K562 (cell line): ENCODE measurements at regions not wholly inside any gene's neighbourhood (a gene's known extent, or its start where the extent isn't known, plus 50 kb on each side); places are given as distances from the start of the nearest gene placed in this dataset.

ENCODE experiments used
- ATAC-seq: fragments of 200-7000 bp; cut with Tn5 transposase; 3 replicates; pipeline ENCODE4 v1.9.1; 2020; ENCODE audit warnings: moderate library complexity
- BruUV-seq: library from RNA; stranded (reverse); fragments of 400-500 nt; replicated peaks from 2 replicates; lab custom pipeline; 2021; lab: Mats Ljungman, UMichigan
- CTCF ChIA-PET: fragments of 300-600 bp; formaldehyde crosslinking; extraction: SDS; loops from one replicate; lab custom pipeline; 2021; ENCODE audit warnings: low intra/inter-chr PET ratio; lab: Yijun Ruan, JAX
- POLR2A ChIA-PET: fragments of 300-600, 350-650 bp; sonication (Branson Sonifier 250); formaldehyde crosslinking; extraction: SDS; loops from one replicate; lab custom pipeline; 2021; ENCODE audit warnings: antibody characterized with exemption, inconsistent platforms; lab: Yijun Ruan, JAX
- DNase-seq, 4 experiments: peaks; one replicate each; pipeline versions ENCODE4 v3.0.0 to v3.0.0-alpha.2; 2011 to 2018; ENCODE audit warnings: low spot score in 3 of 4, mixed read lengths in 3 of 4; ENCODE audit errors: extremely low read depth in 1 of 4
- FAIRE-seq: peaks from 2 replicates; lab custom pipeline; 2011; peaks lifted over from hg19 to GRCh38; lab: Jason Lieb, UNC
- H2AFZ ChIP-seq: 2 replicates; pipeline ENCODE4 v1.6.0; 2011; ENCODE audit warnings: low read depth, low read length, control low read depth, inconsistent platforms
- H3K27ac ChIP-seq: fragments of 200-600 bp; 3 replicates; pipeline ENCODE4 v1.8.0; 2011; ENCODE audit warnings: low read depth, mild to moderate bottlenecking, control low read depth, inconsistent platforms, low read length, moderate library complexity, mixed read lengths; ENCODE audit errors: extremely low read depth
- H3K27me3 ChIP-seq, 2 experiments: fragments of 300-600 bp in 1 of 2; 2 replicates in 1 of 2; 3 replicates in 1 of 2; pipeline versions ENCODE4 v1.6.0 to v1.8.0; 2011; ENCODE audit warnings: inconsistent platforms in 2 of 2, low read length in 2 of 2, mild to moderate bottlenecking in 1 of 2, mixed read lengths in 1 of 2, moderate library complexity in 1 of 2; ENCODE audit not compliant: control insufficient read depth in 2 of 2, insufficient read depth in 2 of 2
- H3K36me3 ChIP-seq: fragments of 300-600 bp; 3 replicates; pipeline ENCODE4 v1.8.0; 2011; ENCODE audit warnings: mild to moderate bottlenecking, low read length, inconsistent platforms; ENCODE audit not compliant: control insufficient read depth, insufficient read depth
- H3K4me1 ChIP-seq, 2 experiments: fragments of 200-600 bp in 1 of 2; replicated peaks in 1 of 2; 2 replicates in 1 of 2; 3 replicates in 1 of 2; pipeline versions ENCODE4 v1.5.1 to v1.8.0; 2011; ENCODE audit warnings: inconsistent platforms in 2 of 2, low read length in 2 of 2, mild to moderate bottlenecking in 1 of 2, mixed read lengths in 1 of 2, moderate library complexity in 1 of 2; ENCODE audit not compliant: control insufficient read depth in 2 of 2, insufficient read depth in 2 of 2
- H3K4me2 ChIP-seq: 2 replicates; pipeline ENCODE4 v1.6.1; 2011; ENCODE audit warnings: low read length, control low read depth, inconsistent platforms, mixed read lengths; ENCODE audit not compliant: insufficient read depth
- H3K4me3 ChIP-seq: fragments of 200-600 bp; sonication (generic), shearing (Covaris generic); 2 replicates; pipeline ENCODE4 v1.5.1; 2016; ENCODE audit warnings: control low read depth, inconsistent platforms
- H3K79me2 ChIP-seq: fragments of 200-600 bp; 3 replicates; pipeline ENCODE4 v1.8.0; 2011; ENCODE audit warnings: low read length, inconsistent platforms; ENCODE audit not compliant: control insufficient read depth, insufficient read depth
- H3K9ac ChIP-seq, 2 experiments: 2 replicates each; pipeline versions ENCODE4 v1.6.0 to v1.6.1; 2011; ENCODE audit warnings: low read depth in 2 of 2, low read length in 2 of 2, control low read depth in 1 of 2, inconsistent platforms in 1 of 2, mild to moderate bottlenecking in 1 of 2, mixed read lengths in 1 of 2; ENCODE audit not compliant: insufficient read depth in 1 of 2
- H3K9me1 ChIP-seq: one replicate; pipeline ENCODE4 v1.6.0; 2011; ENCODE audit warnings: inconsistent platforms, mild to moderate bottlenecking, low read length, moderate library complexity; ENCODE audit not compliant: control insufficient read depth, insufficient read depth
- H3K9me3 ChIP-seq: replicated peaks from 2 replicates; pipeline ENCODE4 v1.5.1; 2011; ENCODE audit warnings: low read depth, low read length, inconsistent platforms; ENCODE audit not compliant: control insufficient read depth, insufficient read depth
- H4K20me1 ChIP-seq: replicated peaks from 2 replicates; pipeline ENCODE4 v1.6.1; 2011; ENCODE audit warnings: low read length, inconsistent platforms, mixed read lengths; ENCODE audit not compliant: control insufficient read depth, insufficient read depth
- CAMTA2 ChIP-seq: fragments of 250-450 bp; sonication (Bioruptor Pico); conservative IDR thresholded peaks from 2 replicates; pipeline ENCODE4 v1.5.1; 2022
- GABPB1 ChIP-seq: sonication (generic); formaldehyde crosslinking; IDR thresholded peaks from 2 replicates; pipeline ENCODE4 v1.8.0; 2022; ENCODE audit warnings: mild to moderate bottlenecking, missing genetic modification reagents
- KDM2B ChIP-seq: fragments of 250-450 bp; sonication (Bioruptor Pico); IDR thresholded peaks from 2 replicates; pipeline ENCODE4 v1.8.0; 2021; ENCODE audit warnings: mild to moderate bottlenecking, moderate library complexity
- MAFK ChIP-seq: IDR thresholded peaks from 2 replicates; pipeline ENCODE4 v1.6.1; 2011; ENCODE audit warnings: low read length, improper control_type of control experiment
- SMAD3 ChIP-seq: fragments of 450-650 bp; formaldehyde crosslinking; conservative IDR thresholded peaks from 2 replicates; pipeline ENCODE4 v1.4.0; 2020; ENCODE audit warnings: mild to moderate bottlenecking
- SOX6 ChIP-seq: fragments of 450-650 bp; IDR thresholded peaks from 2 replicates; pipeline ENCODE4 v1.6.1; 2014; ENCODE audit warnings: mild to moderate bottlenecking
- SRSF7 ChIP-seq: fragments of 200-400 bp; formaldehyde crosslinking; optimal IDR thresholded peaks from 2 replicates; pipeline ENCODE3; 2017; ENCODE audit warnings: mild to moderate bottlenecking, low read depth, low read length
- ZNF507 ChIP-seq: conservative IDR thresholded peaks from 2 replicates; pipeline ENCODE4 v1.6.1; 2017; ENCODE audit warnings: missing genetic modification characterization, missing compliant biosample characterization
- WGBS: fragments of 100-300 bp; shearing (Covaris generic); methylation state at CpG from one replicate; pipeline ENCODE4 v1.1.6; 2016; ENCODE audit warnings: low coverage, mixed read lengths; ENCODE audit not compliant: insufficient coverage; ENCODE audit errors: missing lambda C conversion rate; 5-methylcytosine and 5-hydroxymethylcytosine counted together
- in situ Hi-C: fragments of 300-500 bp; cut with MboI; formaldehyde crosslinking; loops from 4 replicates; pipeline ENCODE4 v1.15.0; 2018; ENCODE audit warnings: inconsistent platforms, mixed read lengths
- intact Hi-C: fragments of 100-400 bp; cut with micrococcal nuclease; formaldehyde crosslinking; loops from 2 replicates; pipeline ENCODE4 v1.14.2; 2022
- TF ChIP-seq, protein P1 (sequence below), 2 experiments: IDR thresholded peaks in 1 of 2; conservative IDR thresholded peaks in 1 of 2; 2 replicates each; pipeline ENCODE4 v1.6.1; 2016; ENCODE audit warnings: low read depth in 2 of 2, mild to moderate bottlenecking in 1 of 2, missing compliant biosample characterization in 1 of 2, missing genetic modification characterization in 1 of 2, moderate library complexity in 1 of 2
- TF ChIP-seq, protein P2 (sequence below): sonication (generic); formaldehyde crosslinking; IDR thresholded peaks from 2 replicates; pipeline ENCODE4 v1.8.0; 2023; ENCODE audit warnings: mild to moderate bottlenecking, missing genetic modification reagents
- TF ChIP-seq, protein P3 (sequence below): fragments of 250-450 bp; sonication (Bioruptor Pico); IDR thresholded peaks from 2 replicates; pipeline ENCODE4 v1.5.0; 2021; ENCODE audit warnings: mild to moderate bottlenecking, borderline replicate concordance
- TF ChIP-seq, protein P4 (sequence below): IDR thresholded peaks from 2 replicates; pipeline ENCODE4 v1.6.1; 2012; ENCODE audit warnings: low read depth, low read length, improper control_type of control experiment, borderline replicate concordance

DNA sequence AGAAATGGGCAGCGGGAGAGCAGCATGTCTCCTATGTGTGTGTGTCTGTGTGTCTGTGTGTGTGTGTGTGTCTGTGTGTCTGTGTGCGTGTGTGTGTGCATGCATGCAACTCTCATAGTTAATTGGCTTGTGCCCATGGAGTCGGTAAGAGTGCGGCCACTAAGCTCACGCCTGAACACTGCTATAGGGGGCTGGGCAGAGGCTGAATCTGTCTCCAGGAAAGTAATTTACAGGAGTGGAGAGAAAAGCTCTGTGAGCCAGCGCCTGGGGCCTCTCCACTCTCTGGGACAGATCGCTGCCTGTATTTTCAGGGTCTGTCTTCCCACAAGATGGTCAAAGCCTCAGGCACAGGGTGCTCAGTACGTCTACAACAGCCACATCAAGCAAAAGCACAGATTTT, 553.4 kb downstream of the TNS1 start (continued):
- TF ChIP-seq, protein P1, sequence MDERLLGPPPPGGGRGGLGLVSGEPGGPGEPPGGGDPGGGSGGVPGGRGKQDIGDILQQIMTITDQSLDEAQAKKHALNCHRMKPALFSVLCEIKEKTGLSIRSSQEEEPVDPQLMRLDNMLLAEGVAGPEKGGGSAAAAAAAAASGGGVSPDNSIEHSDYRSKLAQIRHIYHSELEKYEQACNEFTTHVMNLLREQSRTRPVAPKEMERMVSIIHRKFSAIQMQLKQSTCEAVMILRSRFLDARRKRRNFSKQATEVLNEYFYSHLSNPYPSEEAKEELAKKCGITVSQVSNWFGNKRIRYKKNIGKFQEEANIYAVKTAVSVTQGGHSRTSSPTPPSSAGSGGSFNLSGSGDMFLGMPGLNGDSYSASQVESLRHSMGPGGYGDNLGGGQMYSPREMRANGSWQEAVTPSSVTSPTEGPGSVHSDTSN (CRISPR knock-in tag; IDR thresholded peaks at IDR 0.05; ENCODE audit: low read depth): no peak
- TF ChIP-seq, protein P1 (tag; conservative IDR thresholded peaks at IDR 0.05; ENCODE audit: low read depth): no peak
- no peak for TF ChIP-seq SRSF7

DNA sequence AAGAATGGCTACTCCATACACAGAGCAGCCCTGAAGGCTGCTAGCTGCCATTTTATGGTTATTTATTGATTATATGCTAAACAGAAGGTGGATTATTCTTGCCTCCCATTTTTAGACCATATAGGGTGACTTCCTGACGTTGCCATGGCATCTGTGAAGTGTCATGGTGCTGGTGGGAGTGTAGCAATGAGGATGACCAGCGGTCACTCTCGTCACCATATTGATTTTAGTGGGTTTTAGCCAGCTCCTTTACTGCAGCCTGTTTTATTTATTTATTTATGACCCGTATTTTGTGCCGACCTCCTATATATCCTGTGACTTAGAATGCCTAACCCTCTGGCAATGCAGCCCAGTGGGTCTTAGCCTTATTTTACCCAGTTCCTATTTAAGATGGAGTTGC, 553.9 kb downstream of the TNS1 start:
- in situ Hi-C loops: no loop called here
- FAIRE-seq: no peak
- ChIA-PET CTCF (no interaction called here), POLR2A (no interaction called here)
- Histone ChIP-seq H3K4me1 (no peaks in the 10 kb centered on the region), H4K20me1 (no peaks in the 10 kb centered on the region), H3K36me3 (no peaks in the 10 kb centered on the region), H3K9ac (no peak overlapping the region), H3K4me2 (no peak overlapping the region), H3K27me3 (no peaks in the 10 kb centered on the region), H3K9me1 (no peaks in the 10 kb centered on the region), H3K79me2 (no peaks in the 10 kb centered on the region), H3K4me3 (no peak overlapping the region), H2AFZ (no peak overlapping the region), H3K27ac (no peak overlapping the region), H3K9me3 (no peaks in the 10 kb centered on the region)
- no peak for DNase-seq
- intact Hi-C loops: no loop called here
- no TSS peak for BruUV-seq
- 2% methylated on average over 5 of the region's 5 CpGs for WGBS
- ATAC-seq: no peak
- TF ChIP-seq KDM2B (CRISPR knock-in tag) (no peak), CAMTA2 (CRISPR knock-in tag) (no peak), SMAD3 (CRISPR knock-in tag) (no peak), MAFK (no peak), SOX6 (no peak), ZNF507 (no peak), GABPB1 (no peak)
- TF ChIP-seq, protein P2, sequence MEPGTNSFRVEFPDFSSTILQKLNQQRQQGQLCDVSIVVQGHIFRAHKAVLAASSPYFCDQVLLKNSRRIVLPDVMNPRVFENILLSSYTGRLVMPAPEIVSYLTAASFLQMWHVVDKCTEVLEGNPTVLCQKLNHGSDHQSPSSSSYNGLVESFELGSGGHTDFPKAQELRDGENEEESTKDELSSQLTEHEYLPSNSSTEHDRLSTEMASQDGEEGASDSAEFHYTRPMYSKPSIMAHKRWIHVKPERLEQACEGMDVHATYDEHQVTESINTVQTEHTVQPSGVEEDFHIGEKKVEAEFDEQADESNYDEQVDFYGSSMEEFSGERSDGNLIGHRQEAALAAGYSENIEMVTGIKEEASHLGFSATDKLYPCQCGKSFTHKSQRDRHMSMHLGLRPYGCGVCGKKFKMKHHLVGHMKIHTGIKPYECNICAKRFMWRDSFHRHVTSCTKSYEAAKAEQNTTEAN: no peak
- TF ChIP-seq, protein P3, sequence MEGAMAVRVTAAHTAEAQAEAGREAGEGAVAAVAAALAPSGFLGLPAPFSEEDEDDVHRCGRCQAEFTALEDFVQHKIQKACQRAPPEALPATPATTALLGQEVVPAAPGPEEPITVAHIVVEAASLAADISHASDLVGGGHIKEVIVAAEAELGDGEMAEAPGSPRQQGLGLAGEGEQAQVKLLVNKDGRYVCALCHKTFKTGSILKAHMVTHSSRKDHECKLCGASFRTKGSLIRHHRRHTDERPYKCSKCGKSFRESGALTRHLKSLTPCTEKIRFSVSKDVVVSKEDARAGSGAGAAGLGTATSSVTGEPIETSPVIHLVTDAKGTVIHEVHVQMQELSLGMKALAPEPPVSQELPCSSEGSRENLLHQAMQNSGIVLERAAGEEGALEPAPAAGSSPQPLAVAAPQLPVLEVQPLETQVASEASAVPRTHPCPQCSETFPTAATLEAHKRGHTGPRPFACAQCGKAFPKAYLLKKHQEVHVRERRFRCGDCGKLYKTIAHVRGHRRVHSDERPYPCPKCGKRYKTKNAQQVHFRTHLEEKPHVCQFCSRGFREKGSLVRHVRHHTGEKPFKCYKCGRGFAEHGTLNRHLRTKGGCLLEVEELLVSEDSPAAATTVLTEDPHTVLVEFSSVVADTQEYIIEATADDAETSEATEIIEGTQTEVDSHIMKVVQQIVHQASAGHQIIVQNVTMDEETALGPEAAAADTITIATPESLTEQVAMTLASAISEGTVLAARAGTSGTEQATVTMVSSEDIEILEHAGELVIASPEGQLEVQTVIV: no peak
- TF ChIP-seq, protein P4, sequence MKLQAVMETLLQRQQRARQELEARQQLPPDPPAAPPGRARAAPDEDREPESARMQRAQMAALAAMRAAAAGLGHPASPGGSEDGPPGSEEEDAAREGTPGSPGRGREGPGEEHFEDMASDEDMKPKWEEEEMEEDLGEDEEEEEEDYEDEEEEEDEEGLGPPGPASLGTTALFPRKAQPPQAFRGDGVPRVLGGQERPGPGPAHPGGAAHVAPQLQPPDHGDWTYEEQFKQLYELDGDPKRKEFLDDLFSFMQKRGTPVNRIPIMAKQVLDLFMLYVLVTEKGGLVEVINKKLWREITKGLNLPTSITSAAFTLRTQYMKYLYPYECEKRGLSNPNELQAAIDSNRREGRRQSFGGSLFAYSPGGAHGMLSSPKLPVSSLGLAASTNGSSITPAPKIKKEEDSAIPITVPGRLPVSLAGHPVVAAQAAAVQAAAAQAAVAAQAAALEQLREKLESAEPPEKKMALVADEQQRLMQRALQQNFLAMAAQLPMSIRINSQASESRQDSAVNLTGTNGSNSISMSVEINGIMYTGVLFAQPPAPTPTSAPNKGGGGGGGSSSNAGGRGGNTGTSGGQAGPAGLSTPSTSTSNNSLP: no peak
